H1 (cell line): ENCODE measurements at regions not wholly inside any gene's neighbourhood (a gene's known extent, or its start where the extent isn't known, plus 50 kb on each side); places are given as distances from the start of the nearest gene placed in this dataset.

Source experiments
- CTCF ChIA-PET: fragments of 300-600 bp; sonication (Branson Sonifier 250); formaldehyde crosslinking; loops from one replicate; lab custom pipeline; 2021; ENCODE audit not compliant: partially characterized antibody; lab: Charles Lee
- POLR2A ChIA-PET: fragments of 300-600 bp; sonication (Branson Sonifier 250); formaldehyde crosslinking; loops from one replicate; lab custom pipeline; 2021; ENCODE audit warnings: inconsistent platforms; ENCODE audit not compliant: partially characterized antibody; lab: Charles Lee
- DNase-seq, 2 experiments: peaks; one replicate each; pipeline versions ENCODE4 v3.0.0 to v3.0.0-alpha.2; 2010 to 2022; ENCODE audit warnings: low spot score in 2 of 2, low read depth in 1 of 2, mixed read lengths in 1 of 2
- FAIRE-seq: peaks from 2 replicates; lab custom pipeline; 2011; peaks lifted over from hg19 to GRCh38; lab: Jason Lieb, UNC
- H2AFZ ChIP-seq: 2 replicates; pipeline ENCODE4 v1.8.1; 2012; ENCODE audit warnings: low read length, inconsistent platforms
- H2AK5ac ChIP-seq: 2 replicates; pipeline ENCODE4 v1.6.1; 2013; ENCODE audit warnings: low read depth, low read length
- H2BK120ac ChIP-seq: replicated peaks from 2 replicates; pipeline ENCODE3; 2013; ENCODE audit warnings: low read depth, low read length, inconsistent platforms
- H2BK12ac ChIP-seq: 2 replicates; pipeline ENCODE4 v1.6.1; 2013; ENCODE audit warnings: low read depth, low read length
- H2BK15ac ChIP-seq: 2 replicates; pipeline ENCODE4 v1.6.1; 2013; ENCODE audit warnings: low read length
- H2BK20ac ChIP-seq: 2 replicates; pipeline ENCODE4 v1.6.1; 2013; ENCODE audit warnings: low read length
- H2BK5ac ChIP-seq: 2 replicates; pipeline ENCODE4 v1.6.1; 2013; ENCODE audit warnings: low read depth, low read length
- H3K14ac ChIP-seq: 2 replicates; pipeline ENCODE4 v1.6.1; 2013; ENCODE audit warnings: inconsistent platforms; ENCODE audit not compliant: insufficient read length
- H3K18ac ChIP-seq: 2 replicates; pipeline ENCODE4 v1.6.1; 2013; ENCODE audit warnings: low read length; ENCODE audit errors: extremely low read depth
- H3K23ac ChIP-seq: 2 replicates; pipeline ENCODE4 v1.6.1; 2013; ENCODE audit warnings: inconsistent platforms; ENCODE audit not compliant: insufficient read length
- H3K23me2 ChIP-seq: 2 replicates; pipeline ENCODE4 v1.6.1; 2013; ENCODE audit warnings: low read depth, low read length
- H3K27ac ChIP-seq: 2 replicates; pipeline ENCODE4 v1.6.1; 2011; ENCODE audit warnings: low read depth, low read length, inconsistent platforms
- H3K27me3 ChIP-seq, 4 experiments: replicated peaks in 1 of 4; 1 replicate in 1 of 4; 2 replicates in 3 of 4; pipeline versions ENCODE4 v1.6.1 to v1.8.1; 2011 to 2013; ENCODE audit warnings: low read length in 3 of 4, mild to moderate bottlenecking in 3 of 4, inconsistent platforms in 2 of 4, mixed read lengths in 2 of 4, moderate library complexity in 1 of 4; ENCODE audit not compliant: control insufficient read depth in 3 of 4, insufficient read depth in 3 of 4; ENCODE audit errors: extremely low read depth in 1 of 4
- H3K36me3 ChIP-seq, 4 experiments: 2 replicates each; pipeline versions ENCODE4 v1.6.1 to v1.8.1; 2011 to 2013; ENCODE audit warnings: mild to moderate bottlenecking in 4 of 4, low read length in 3 of 4, moderate library complexity in 2 of 4, control low read depth in 1 of 4, inconsistent platforms in 1 of 4; ENCODE audit not compliant: insufficient read depth in 4 of 4, control insufficient read depth in 2 of 4
- H3K4ac ChIP-seq: replicated peaks from 2 replicates; pipeline ENCODE3; 2013; ENCODE audit warnings: low read length, low read depth, mixed read lengths, inconsistent platforms; ENCODE audit not compliant: insufficient read length
- H3K4me1 ChIP-seq, 4 experiments: replicated peaks in 1 of 4; 1 replicate in 1 of 4; 2 replicates in 3 of 4; pipeline versions ENCODE4 v1.6.1 to v1.8.1; 2011 to 2013; ENCODE audit warnings: low read length in 3 of 4, inconsistent platforms in 2 of 4, mixed read lengths in 1 of 4; ENCODE audit not compliant: insufficient read depth in 4 of 4, control insufficient read depth in 3 of 4
- H3K4me2 ChIP-seq, 2 experiments: 2 replicates each; pipeline versions ENCODE4 v1.6.1 to v1.8.1; 2011 to 2013; ENCODE audit warnings: low read depth in 2 of 2, low read length in 2 of 2, control low read depth in 1 of 2, inconsistent platforms in 1 of 2, mild to moderate bottlenecking in 1 of 2; ENCODE audit not compliant: insufficient read depth in 1 of 2
- H3K4me3 ChIP-seq, 4 experiments: fragments of 200-600, 300-600 bp in 1 of 4; sonication (generic), shearing (Covaris generic), sonication (Bioruptor Twin) in 1 of 4; 2 replicates each; pipeline versions ENCODE4 v1.5.1 to v1.8.1; 2011 to 2016; ENCODE audit warnings: low read length in 4 of 4, low read depth in 3 of 4, control low read depth in 2 of 4, inconsistent platforms in 2 of 4, mild to moderate bottlenecking in 2 of 4, mixed read lengths in 1 of 4, moderate library complexity in 1 of 4; ENCODE audit not compliant: insufficient read depth in 2 of 4; ENCODE audit errors: extremely low read depth in 1 of 4
- H3K56ac ChIP-seq: replicated peaks from 2 replicates; pipeline ENCODE3; 2013; ENCODE audit warnings: low read depth, mild to moderate bottlenecking, mixed read lengths, low read length, inconsistent platforms; ENCODE audit not compliant: insufficient read length
- H3K79me1 ChIP-seq: 2 replicates; pipeline ENCODE4 v1.6.1; 2013; ENCODE audit warnings: low read depth, low read length, control low read depth
- H3K79me2 ChIP-seq, 2 experiments: 2 replicates each; pipeline versions ENCODE4 v1.6.1 to v1.8.1; 2012 to 2013; ENCODE audit warnings: low read length in 2 of 2, mild to moderate bottlenecking in 2 of 2, inconsistent platforms in 1 of 2; ENCODE audit not compliant: insufficient read depth in 2 of 2, control insufficient read depth in 1 of 2
- H3K9ac ChIP-seq, 4 experiments: replicated peaks in 1 of 4; 1 replicate in 1 of 4; 2 replicates in 3 of 4; pipeline versions ENCODE4 v1.6.1 to v1.8.1; 2011 to 2013; ENCODE audit warnings: low read depth in 3 of 4, low read length in 3 of 4, control low read depth in 2 of 4, mild to moderate bottlenecking in 2 of 4, moderate library complexity in 2 of 4, inconsistent platforms in 1 of 4; ENCODE audit errors: extremely low read depth in 1 of 4
- H3K9me3 ChIP-seq, 2 experiments: 2 replicates each; pipeline versions ENCODE4 v1.6.1 to v1.8.1; 2012 to 2013; ENCODE audit warnings: mild to moderate bottlenecking in 2 of 2, moderate library complexity in 2 of 2, control low read depth in 1 of 2, inconsistent platforms in 1 of 2, low read depth in 1 of 2, low read length in 1 of 2, mixed read lengths in 1 of 2; ENCODE audit not compliant: insufficient read depth in 2 of 2
- H4K20me1 ChIP-seq, 2 experiments: replicated peaks in 1 of 2; 2 replicates each; pipeline versions ENCODE3 to v1.8.1; 2011 to 2013; ENCODE audit warnings: inconsistent platforms in 2 of 2, low read length in 2 of 2, mild to moderate bottlenecking in 1 of 2; ENCODE audit not compliant: insufficient read depth in 2 of 2, control insufficient read depth in 1 of 2
- H4K5ac ChIP-seq: 2 replicates; pipeline ENCODE4 v1.6.1; 2013; ENCODE audit warnings: low read length, low read depth, mixed read lengths, inconsistent platforms; ENCODE audit not compliant: insufficient read length
- H4K8ac ChIP-seq: 2 replicates; pipeline ENCODE4 v1.8.0; 2013; ENCODE audit warnings: mild to moderate bottlenecking, moderate library complexity, low read length, inconsistent platforms; ENCODE audit not compliant: insufficient read depth; ENCODE audit errors: extremely low read depth
- H4K91ac ChIP-seq: replicated peaks from 2 replicates; pipeline ENCODE3; 2013; ENCODE audit warnings: low read length, mixed read lengths, inconsistent platforms; ENCODE audit not compliant: insufficient read length
- NANOG ChIP-seq: IDR thresholded peaks from 2 replicates; pipeline ENCODE4 v1.6.1; 2011; ENCODE audit warnings: low read length, low read depth, mild to moderate bottlenecking, inconsistent platforms; ENCODE audit not compliant: insufficient read depth, poor library complexity, severe bottlenecking
- RXRA ChIP-seq: IDR thresholded peaks from 2 replicates; pipeline ENCODE4 v1.6.1; 2011; ENCODE audit warnings: low read depth, mild to moderate bottlenecking, low read length, moderate library complexity; ENCODE audit not compliant: insufficient read depth
- SP1 ChIP-seq: IDR thresholded peaks from 2 replicates; pipeline ENCODE4 v1.6.1; 2011; ENCODE audit warnings: low read depth, low read length
- TAF7 ChIP-seq: optimal IDR thresholded peaks from 2 replicates; pipeline ENCODE3; 2011; ENCODE audit warnings: low read depth, mild to moderate bottlenecking, inconsistent platforms, low read length, moderate library complexity, borderline replicate concordance
- USF2 ChIP-seq: IDR thresholded peaks from 2 replicates; pipeline ENCODE4 v1.6.1; 2011; ENCODE audit warnings: low read length, improper control_type of control experiment
- WGBS, 2 experiments: shearing (Covaris generic) in 1 of 2; methylation state at CpG; one replicate each; pipeline versions ENCODE4 v1.1.6 to v1.1.7; 2013 to 2015; ENCODE audit warnings: low lambda C conversion rate in 2 of 2, mixed read lengths in 2 of 2, inconsistent platforms in 1 of 2, low coverage in 1 of 2, missing lambda C conversion rate in 1 of 2; ENCODE audit not compliant: insufficient replicate concordance in 2 of 2, insufficient coverage in 1 of 2, insufficient read length in 1 of 2; ENCODE audit errors: extremely low coverage in 1 of 2, missing lambda C conversion rate in 1 of 2; 5-methylcytosine and 5-hydroxymethylcytosine counted together

GRCh38 chr22:48821727-48822126 lies 1005.9 kb downstream of the BRD1 start:
- FAIRE-seq (no peak), DNase-seq (no peak)
- Histone ChIP-seq H2AFZ (no peak overlapping the region), H2BK15ac (no peak overlapping the region), H3K4ac (no peak overlapping the region), H3K9ac (no peak overlapping the region), H3K79me1 (no peaks in the 10 kb centered on the region), H3K4me1 (no peaks in the 10 kb centered on the region), H3K18ac (no peak overlapping the region), H3K14ac (no peak overlapping the region), H3K79me2 (no peaks in the 10 kb centered on the region), H2BK5ac (no peak overlapping the region), H2BK120ac (no peak overlapping the region), H4K5ac (no peak overlapping the region), H2BK12ac (no peak overlapping the region), H3K56ac (no peak overlapping the region), H4K8ac (no peak overlapping the region), H3K23me2 (no peaks in the 10 kb centered on the region), H3K36me3 (no peaks in the 10 kb centered on the region; a peak in 1 of 8 replicates), H3K4me2 (no peak overlapping the region), H4K20me1 (peaks cover 0 to 2% of the 10 kb centered on the region in 2 experiments), H2AK5ac (no peak overlapping the region), H3K4me3 (no peak overlapping the region), H3K27me3 (no peaks in the 10 kb centered on the region), H3K23ac (no peak overlapping the region), H4K91ac (no peak overlapping the region), H3K9me3 (no peaks in the 10 kb centered on the region), H2BK20ac (no peak overlapping the region), H3K27ac (no peak overlapping the region)
- TF ChIP-seq RXRA (no peak), USF2 (no peak), SP1 (no peak), NANOG (no peak), TAF7 (no peak)
- CTCF ChIA-PET: interaction anchor here (0.8 to 1.7 kb wide), 4 partner anchors 14 to 265 kb away, joined by 3 to 5 read pairs (median 4); no protein-coding TSS in a partner anchor
- POLR2A ChIA-PET: no interaction called here
- 93% methylated on average over 10 of the region's 10 CpGs; no CpG with 5 or more reads in 1 of the 2 experiments for WGBS, 2 experiments
